Neural cell (in vitro differentiated cells): ENCODE measurements at regions not wholly inside any gene's neighbourhood (a gene's known extent, or its start where the extent isn't known, plus 50 kb on each side); places are given as distances from the start of the nearest gene placed in this dataset.

ENCODE experiments used
- CTCF ChIP-seq: fragments of 450-650 bp; IDR thresholded peaks from 2 replicates; pipeline ENCODE4 v1.5.1; 2014; ENCODE audit warnings: antibody characterized with exemption, mild to moderate bottlenecking, moderate library complexity; ENCODE audit not compliant: poor library complexity, severe bottlenecking
- EP300 ChIP-seq: fragments of 450-650 bp; conservative IDR thresholded peaks from 2 replicates; pipeline ENCODE4 v1.6.1; 2014; ENCODE audit warnings: antibody characterized with exemption, mild to moderate bottlenecking, moderate library complexity; ENCODE audit not compliant: poor library complexity, severe bottlenecking
- EZH2 ChIP-seq: fragments of 200-600, 300-800 bp; shearing (Covaris generic), sonication (generic); IDR thresholded peaks from 2 replicates; pipeline ENCODE4 v1.6.1; 2014; ENCODE audit warnings: antibody characterized with exemption, low read length, borderline replicate concordance, mild to moderate bottlenecking; ENCODE audit not compliant: insufficient read depth, poor library complexity, severe bottlenecking
- RAD21 ChIP-seq: fragments of 450-650 bp; conservative IDR thresholded peaks from 2 replicates; pipeline ENCODE4 v1.6.1; 2014; ENCODE audit warnings: antibody characterized with exemption, mild to moderate bottlenecking, moderate library complexity

GRCh38 chrX:149392921-149393320 is 112.2 kb downstream of the IDS start:
- TF ChIP-seq CTCF (no peak), EP300 (no peak), RAD21 (no peak), EZH2 (no peak)
